ENCODE measurements at regions not wholly inside any gene's neighbourhood (a gene's known extent, or its start where the extent isn't known, plus 50 kb on each side); places are given as distances from the start of the nearest gene placed in this dataset.

- TF ChIP-seq CREB1 (IDR thresholded peaks at IDR 0.05; ENCODE audit: low read depth) (no peak), REST (IDR thresholded peaks at IDR 0.05; ENCODE audit: low read depth) (no peak), ZBTB7A (IDR thresholded peaks at IDR 0.05; ENCODE audit: low read depth) (no peak), TAF1 (IDR thresholded peaks at IDR 0.05; ENCODE audit: low read depth) (no peak), YY1 (IDR thresholded peaks at IDR 0.05; ENCODE audit: low read depth) (no peak), EP300 (IDR thresholded peaks at IDR 0.05; ENCODE audit: borderline replicate concordance) (no peak), NFIC (IDR thresholded peaks at IDR 0.05) (no peak), MAX (IDR thresholded peaks at IDR 0.05) (no peak), CEBPB (IDR thresholded peaks at IDR 0.05) (no peak), EGR1 (IDR thresholded peaks at IDR 0.05) (no peak), FOXM1 (IDR thresholded peaks at IDR 0.05; ENCODE audit: borderline replicate concordance, low read depth) (no peak), TCF12 (IDR thresholded peaks at IDR 0.05; ENCODE audit: low read depth) (no peak), TEAD4 (IDR thresholded peaks at IDR 0.05) (no peak)
- TF ChIP-seq, protein P1, sequence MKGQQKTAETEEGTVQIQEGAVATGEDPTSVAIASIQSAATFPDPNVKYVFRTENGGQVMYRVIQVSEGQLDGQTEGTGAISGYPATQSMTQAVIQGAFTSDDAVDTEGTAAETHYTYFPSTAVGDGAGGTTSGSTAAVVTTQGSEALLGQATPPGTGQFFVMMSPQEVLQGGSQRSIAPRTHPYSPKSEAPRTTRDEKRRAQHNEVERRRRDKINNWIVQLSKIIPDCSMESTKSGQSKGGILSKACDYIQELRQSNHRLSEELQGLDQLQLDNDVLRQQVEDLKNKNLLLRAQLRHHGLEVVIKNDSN (IDR thresholded peaks at IDR 0.05) = no peak
These were observed 722.0 kb downstream of the NR2F2 start for GRCh38 chr15:97052513-97052912.
